ENCODE measurements at regions not wholly inside any gene's neighbourhood (a gene's known extent, or its start where the extent isn't known, plus 50 kb on each side); places are given as distances from the start of the nearest gene placed in this dataset.

DNA sequence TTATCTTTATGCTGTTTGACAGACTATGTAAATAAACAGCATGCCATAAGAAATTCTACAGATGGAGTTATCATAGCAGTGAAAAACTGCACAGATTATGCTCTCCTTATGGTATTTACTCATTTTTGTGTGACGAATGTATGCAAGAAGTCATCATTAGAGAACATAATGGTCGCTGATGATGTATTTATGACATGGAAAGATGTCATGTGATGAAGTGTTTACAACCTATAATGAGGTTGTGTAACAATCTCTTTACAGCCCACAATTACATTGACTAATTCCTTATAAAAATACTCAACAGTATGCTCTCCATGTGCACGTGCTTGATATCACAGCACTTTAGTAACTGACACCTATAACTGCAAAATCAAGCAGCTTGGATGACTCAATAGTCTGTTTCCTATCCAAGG is 192.4 kb downstream of the BMP2 start:
- no peak overlapping the region for H3K9ac ChIP-seq (ENCODE audit: extremely low read depth, low read length, poor library complexity, severe bottlenecking)
- peaks cover 5% of the 10 kb centered on the region for H3K4me1 Mint-ChIP-seq
- H3K36me3 ChIP-seq (ENCODE audit: control insufficient read depth, insufficient read depth, low read length), result no peaks in the 10 kb centered on the region
- no peak for DNase-seq
- WGBS, 2 experiments (ENCODE audit: insufficient coverage in 1 of 2, insufficient read length in 1 of 2), result 55 to 100% methylated on average over 1 to 3 of the region's 3 CpGs
- H3K36me3 Mint-ChIP-seq (ENCODE audit: low read depth), result no peaks in the 10 kb centered on the region
- no peak overlapping the region for H3K27ac ChIP-seq (ENCODE audit: low read depth, low read length)
- no peaks in the 10 kb centered on the region for H3K27me3 ChIP-seq (ENCODE audit: control insufficient read depth, insufficient read depth, low read length, poor library complexity, severe bottlenecking)
- no peak overlapping the region for H3K4me3 Mint-ChIP-seq
- no peak overlapping the region for H3K4me3 ChIP-seq (ENCODE audit: low read length)
- peaks cover 16% of the 10 kb centered on the region for H3K9me3 ChIP-seq (ENCODE audit: control insufficient read depth, low read length)
- no peaks in the 10 kb centered on the region for H3K4me1 ChIP-seq (ENCODE audit: control insufficient read depth, insufficient read depth, low read length)
- H3K9me3 Mint-ChIP-seq, result peaks cover 5% of the 10 kb centered on the region
- H3K27me3 Mint-ChIP-seq (ENCODE audit: insufficient read depth), result no peaks in the 10 kb centered on the region
- TF ChIP-seq, protein P1, sequence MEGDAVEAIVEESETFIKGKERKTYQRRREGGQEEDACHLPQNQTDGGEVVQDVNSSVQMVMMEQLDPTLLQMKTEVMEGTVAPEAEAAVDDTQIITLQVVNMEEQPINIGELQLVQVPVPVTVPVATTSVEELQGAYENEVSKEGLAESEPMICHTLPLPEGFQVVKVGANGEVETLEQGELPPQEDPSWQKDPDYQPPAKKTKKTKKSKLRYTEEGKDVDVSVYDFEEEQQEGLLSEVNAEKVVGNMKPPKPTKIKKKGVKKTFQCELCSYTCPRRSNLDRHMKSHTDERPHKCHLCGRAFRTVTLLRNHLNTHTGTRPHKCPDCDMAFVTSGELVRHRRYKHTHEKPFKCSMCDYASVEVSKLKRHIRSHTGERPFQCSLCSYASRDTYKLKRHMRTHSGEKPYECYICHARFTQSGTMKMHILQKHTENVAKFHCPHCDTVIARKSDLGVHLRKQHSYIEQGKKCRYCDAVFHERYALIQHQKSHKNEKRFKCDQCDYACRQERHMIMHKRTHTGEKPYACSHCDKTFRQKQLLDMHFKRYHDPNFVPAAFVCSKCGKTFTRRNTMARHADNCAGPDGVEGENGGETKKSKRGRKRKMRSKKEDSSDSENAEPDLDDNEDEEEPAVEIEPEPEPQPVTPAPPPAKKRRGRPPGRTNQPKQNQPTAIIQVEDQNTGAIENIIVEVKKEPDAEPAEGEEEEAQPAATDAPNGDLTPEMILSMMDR (conservative IDR thresholded peaks at IDR 0.05), result no peak
- no peak overlapping the region for H3K27ac Mint-ChIP-seq

DNA sequence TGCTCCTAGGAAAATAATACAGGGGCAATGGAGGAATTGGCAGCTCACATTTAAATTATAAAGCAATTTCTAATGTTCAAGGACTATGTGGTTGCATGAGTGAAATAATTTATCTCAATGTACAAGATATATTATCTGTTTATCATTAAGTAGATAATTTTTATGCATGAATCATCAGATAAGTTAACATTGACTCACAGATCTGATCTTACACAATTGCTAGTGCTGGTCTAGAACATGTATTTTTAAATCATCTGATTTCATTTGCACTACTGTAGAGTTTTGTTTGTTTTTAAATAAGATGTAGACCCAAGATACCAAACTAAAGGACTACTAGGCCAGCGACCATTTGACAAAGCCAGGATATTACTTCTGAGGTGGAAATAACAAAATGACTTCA is 199.2 kb downstream of the BMP2 start:
- TF ChIP-seq, protein P1 (conservative IDR thresholded peaks at IDR 0.05), result no peak
- H3K9ac ChIP-seq (ENCODE audit: extremely low read depth, low read length, poor library complexity, severe bottlenecking), result no peak overlapping the region
- peaks cover 5% of the 10 kb centered on the region for H3K9me3 Mint-ChIP-seq
- no peak overlapping the region for H3K27ac ChIP-seq (ENCODE audit: low read depth, low read length)
- no peaks in the 10 kb centered on the region for H3K4me1 ChIP-seq (ENCODE audit: control insufficient read depth, insufficient read depth, low read length)
- DNase-seq, result no peak
- H3K4me1 Mint-ChIP-seq, result no peaks in the 10 kb centered on the region
- H3K27me3 Mint-ChIP-seq (ENCODE audit: insufficient read depth), result no peaks in the 10 kb centered on the region
- H3K27me3 ChIP-seq (ENCODE audit: control insufficient read depth, insufficient read depth, low read length, poor library complexity, severe bottlenecking), result no peaks in the 10 kb centered on the region
- 94% methylated on average over 1 of the region's 1 CpG; no CpG with 5 or more reads in 1 of the 2 experiments for WGBS, 2 experiments (ENCODE audit: insufficient coverage in 1 of 2, insufficient read length in 1 of 2)
- no peaks in the 10 kb centered on the region for H3K36me3 Mint-ChIP-seq (ENCODE audit: low read depth)
- H3K9me3 ChIP-seq (ENCODE audit: control insufficient read depth, low read length), result peaks cover 5% of the 10 kb centered on the region
- H3K4me3 Mint-ChIP-seq, result no peak overlapping the region
- H3K36me3 ChIP-seq (ENCODE audit: control insufficient read depth, insufficient read depth, low read length), result no peaks in the 10 kb centered on the region
- H3K4me3 ChIP-seq (ENCODE audit: low read length), result no peak overlapping the region
- H3K27ac Mint-ChIP-seq, result no peak overlapping the region

DNA sequence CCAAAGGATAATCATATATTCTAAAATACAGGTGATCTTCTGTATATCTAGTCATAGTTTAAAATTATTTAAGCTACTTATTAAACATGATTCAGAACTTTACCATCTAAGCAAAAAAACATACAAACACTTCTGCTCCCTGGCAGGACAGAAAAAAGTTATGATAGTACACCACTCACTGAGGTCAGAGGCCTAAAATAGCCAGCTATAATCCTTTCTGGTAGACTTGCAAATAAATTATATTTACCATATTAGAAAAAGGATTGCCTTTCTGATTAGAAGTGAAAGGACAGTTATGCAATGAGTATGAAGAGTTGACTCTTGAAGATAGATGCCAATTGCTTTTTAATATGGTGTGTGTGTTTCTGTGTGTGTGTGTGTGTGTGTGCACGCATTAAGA is 207.4 kb downstream of the BMP2 start:
- no peak overlapping the region for H3K4me3 Mint-ChIP-seq
- Histone ChIP-seq H3K9me3 (ENCODE audit: control insufficient read depth, low read length) (peaks cover 11% of the 10 kb centered on the region), H3K4me3 (ENCODE audit: low read length) (no peak overlapping the region), H3K9ac (ENCODE audit: extremely low read depth, low read length, poor library complexity, severe bottlenecking) (no peak overlapping the region), H3K27ac (ENCODE audit: low read depth, low read length) (no peak overlapping the region), H3K27me3 (ENCODE audit: control insufficient read depth, insufficient read depth, low read length, poor library complexity, severe bottlenecking) (no peaks in the 10 kb centered on the region), H3K36me3 (ENCODE audit: control insufficient read depth, insufficient read depth, low read length) (no peaks in the 10 kb centered on the region), H3K4me1 (ENCODE audit: control insufficient read depth, insufficient read depth, low read length) (no peaks in the 10 kb centered on the region)
- 71% methylated on average over 1 of the region's 1 CpG; no CpG with 5 or more reads in 1 of the 2 experiments for WGBS, 2 experiments (ENCODE audit: insufficient coverage in 1 of 2, insufficient read length in 1 of 2)
- peaks cover 2% of the 10 kb centered on the region for H3K36me3 Mint-ChIP-seq (ENCODE audit: low read depth)
- DNase-seq, result no peak
- no peak overlapping the region for H3K27ac Mint-ChIP-seq
- no peaks in the 10 kb centered on the region for H3K27me3 Mint-ChIP-seq (ENCODE audit: insufficient read depth)
- H3K4me1 Mint-ChIP-seq, result no peaks in the 10 kb centered on the region
- peaks cover 11% of the 10 kb centered on the region for H3K9me3 Mint-ChIP-seq
- TF ChIP-seq, protein P1 (conservative IDR thresholded peaks at IDR 0.05), result no peak

All from endodermal cell (in vitro differentiated cells).